Endothelial cell of umbilical vein (primary cell): ENCODE measurements at regions not wholly inside any gene's neighbourhood (a gene's known extent, or its start where the extent isn't known, plus 50 kb on each side); places are given as distances from the start of the nearest gene placed in this dataset.

Experiments used
- BruUV-seq: library from RNA; stranded (reverse); fragments of 400-500 nt; replicated peaks from 2 replicates; lab custom pipeline; 2021; lab: Mats Ljungman, UMichigan
- CTCF ChIA-PET: fragments of 300-600, 350-600 bp; sonication (Branson Sonifier 250); formaldehyde crosslinking; loops from one replicate; lab custom pipeline; 2021; ENCODE audit warnings: antibody characterized with exemption, inconsistent platforms; lab: Charles Lee
- POLR2A ChIA-PET: fragments of 300-600, 350-600 bp; sonication (Branson Sonifier 250); formaldehyde crosslinking; loops from one replicate; lab custom pipeline; 2021; ENCODE audit warnings: antibody characterized with exemption, inconsistent platforms; lab: Charles Lee
- DNase-seq: peaks from one replicate; pipeline ENCODE4 v3.0.0-alpha.2; 2011; ENCODE audit warnings: low read depth, low spot score
- FAIRE-seq: peaks from 2 replicates; lab custom pipeline; 2011; peaks lifted over from hg19 to GRCh38; lab: Jason Lieb, UNC
- H2AFZ ChIP-seq: 2 replicates; pipeline ENCODE4 v1.6.0; 2012; ENCODE audit warnings: low read depth, low read length, control low read depth, inconsistent platforms
- H3K27ac ChIP-seq: 2 replicates; pipeline ENCODE4 v1.5.1; 2011; ENCODE audit warnings: low read depth, mild to moderate bottlenecking, control low read depth, low read length, moderate library complexity; ENCODE audit not compliant: insufficient read depth
- H3K27me3 ChIP-seq, 2 experiments: 2 replicates each; pipeline versions ENCODE4 v1.6.0 to v1.6.1; 2011; ENCODE audit warnings: low read length in 2 of 2, mixed read lengths in 1 of 2; ENCODE audit not compliant: control insufficient read depth in 2 of 2, insufficient read depth in 2 of 2
- H3K36me3 ChIP-seq, 2 experiments: 2 replicates in 1 of 2; 3 replicates in 1 of 2; pipeline ENCODE4 v1.5.1; 2011; ENCODE audit warnings: low read length in 2 of 2, mild to moderate bottlenecking in 1 of 2, moderate library complexity in 1 of 2; ENCODE audit not compliant: control insufficient read depth in 2 of 2, insufficient read depth in 2 of 2; ENCODE audit errors: extremely low read depth in 1 of 2
- H3K4me1 ChIP-seq: 3 replicates; pipeline ENCODE4 v1.5.1; 2011; ENCODE audit warnings: mild to moderate bottlenecking, low read length; ENCODE audit not compliant: control insufficient read depth, insufficient read depth; ENCODE audit errors: extremely low read depth
- H3K4me2 ChIP-seq: 2 replicates; pipeline ENCODE4 v1.6.1; 2011; ENCODE audit warnings: low read length, control low read depth, mixed read lengths; ENCODE audit not compliant: insufficient read depth
- H3K4me3 ChIP-seq, 3 experiments: fragments of 200-600 bp in 1 of 3; sonication (generic), shearing (Covaris generic) in 1 of 3; replicated peaks in 1 of 3; 2 replicates each; pipeline ENCODE4 v1.5.1; 2011 to 2016; ENCODE audit warnings: control low read depth in 3 of 3, low read length in 3 of 3, mild to moderate bottlenecking in 2 of 3, inconsistent platforms in 1 of 3, low read depth in 1 of 3, moderate library complexity in 1 of 3; ENCODE audit not compliant: insufficient read depth in 1 of 3
- H3K79me2 ChIP-seq: 2 replicates; pipeline ENCODE4 v1.6.0; 2012; ENCODE audit warnings: low read length, inconsistent platforms; ENCODE audit not compliant: control insufficient read depth, insufficient read depth
- H3K9ac ChIP-seq: replicated peaks from 2 replicates; pipeline ENCODE3; 2011; ENCODE audit warnings: low read length, control low read depth; ENCODE audit not compliant: insufficient read depth; ENCODE audit errors: extremely low read depth
- H3K9me1 ChIP-seq: replicated peaks from 3 replicates; pipeline ENCODE4 v1.6.0; 2011; ENCODE audit warnings: mild to moderate bottlenecking, low read length; ENCODE audit not compliant: control insufficient read depth, insufficient read depth; ENCODE audit errors: extremely low read depth
- H3K9me3 ChIP-seq: replicated peaks from 2 replicates; pipeline ENCODE4 v1.5.1; 2012; ENCODE audit warnings: low read length, inconsistent platforms; ENCODE audit not compliant: control insufficient read depth, insufficient read depth
- H4K20me1 ChIP-seq: replicated peaks from 2 replicates; pipeline ENCODE3; 2011; ENCODE audit warnings: mild to moderate bottlenecking, low read length; ENCODE audit not compliant: control insufficient read depth, insufficient read depth; ENCODE audit errors: extremely low read depth
- EZH2 ChIP-seq: IDR thresholded peaks from 2 replicates; pipeline ENCODE4 v1.6.1; 2012; ENCODE audit warnings: borderline replicate concordance, low read depth, mild to moderate bottlenecking, moderate library complexity, low read length, inconsistent platforms; ENCODE audit not compliant: severe bottlenecking
- FOS ChIP-seq: IDR thresholded peaks from 2 replicates; pipeline ENCODE4 v1.6.1; 2011; ENCODE audit warnings: mild to moderate bottlenecking, low read length, moderate library complexity, borderline replicate concordance; ENCODE audit not compliant: insufficient read depth
- GATA2 ChIP-seq: IDR thresholded peaks from 2 replicates; pipeline ENCODE4 v1.7.0; 2011; ENCODE audit warnings: low read depth, mild to moderate bottlenecking, moderate library complexity, mixed read lengths, low read length; ENCODE audit not compliant: insufficient read length, insufficient read depth
- JUN ChIP-seq: IDR thresholded peaks from 2 replicates; pipeline ENCODE4 v1.6.1; 2011; ENCODE audit warnings: borderline replicate concordance, low read depth; ENCODE audit not compliant: insufficient read length, insufficient read depth
- MAX ChIP-seq: IDR thresholded peaks from 2 replicates; pipeline ENCODE4 v1.6.1; 2011; ENCODE audit not compliant: insufficient read depth, insufficient read length
- MYC ChIP-seq: IDR thresholded peaks from one replicate; pipeline ENCODE4 v1.6.1; 2011; ENCODE audit warnings: mild to moderate bottlenecking, low read depth, low read length
- POLR2A ChIP-seq: IDR thresholded peaks from 2 replicates; pipeline ENCODE4 v1.6.1; 2012; ENCODE audit warnings: low read depth, mild to moderate bottlenecking, control low read depth, low read length
- POLR2AphosphoS5 ChIP-seq: IDR thresholded peaks from 2 replicates; pipeline ENCODE4 v1.6.1; 2012; ENCODE audit warnings: low read depth, mild to moderate bottlenecking, control low read depth, low read length, moderate library complexity; ENCODE audit not compliant: insufficient read depth
- dilution Hi-C: fragments of 300-500 bp; cut with MboI; formaldehyde crosslinking; loops from one replicate; pipeline ENCODE4 v1.15.0; 2019; ENCODE audit warnings: low sequenced_read_pairs; ENCODE audit not compliant: extremely low pct_ligation_motif_present
- intact Hi-C: fragments of 100-400 bp; cut with micrococcal nuclease; formaldehyde crosslinking; loops from one replicate; pipeline ENCODE4 v1.10.0; 2022
- TF ChIP-seq, protein P1 (sequence below), 2 donors: IDR thresholded peaks; 1 replicate in 1 of 2; 2 replicates in 1 of 2; pipeline ENCODE4 v1.5.1; 2011; ENCODE audit warnings: low read length in 2 of 2, mild to moderate bottlenecking in 2 of 2, moderate library complexity in 2 of 2, control low read depth in 1 of 2, inconsistent platforms in 1 of 2, low read depth in 1 of 2; ENCODE audit not compliant: insufficient read depth in 1 of 2; ENCODE audit errors: extremely low read depth in 1 of 2

DNA sequence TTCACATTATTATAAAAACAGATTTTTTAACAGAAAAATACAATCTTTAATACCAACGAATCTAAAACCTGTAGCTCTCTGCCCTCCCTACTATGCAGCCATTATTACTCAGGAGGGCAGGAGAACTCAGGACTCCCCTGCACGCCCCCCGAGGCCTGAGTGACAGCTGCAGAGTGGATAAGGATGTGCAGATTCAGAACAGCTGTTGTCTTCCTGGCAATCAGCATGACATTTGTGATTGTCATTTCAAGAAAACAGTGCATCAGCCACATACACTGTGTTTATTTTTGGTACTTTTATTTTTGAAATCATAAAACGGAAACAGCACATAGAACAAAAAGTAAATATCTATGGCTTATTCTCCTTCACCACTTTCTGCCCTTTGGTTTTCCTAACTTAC is 450.8 kb downstream of the OCA2 start:
- Histone ChIP-seq H2AFZ (no peak overlapping the region), H3K9ac (no peak overlapping the region), H3K4me1 (no peaks in the 10 kb centered on the region), H3K4me3 (no peak overlapping the region), H3K79me2 (no peaks in the 10 kb centered on the region), H3K9me1 (no peaks in the 10 kb centered on the region), H3K4me2 (no peak overlapping the region), H3K36me3 (no peaks in the 10 kb centered on the region), H3K9me3 (no peaks in the 10 kb centered on the region), H3K27me3 (no peaks in the 10 kb centered on the region), H3K27ac (no peak overlapping the region), H4K20me1 (no peaks in the 10 kb centered on the region)
- intact Hi-C loops (no loop called here), dilution Hi-C loops (no loop called here)
- CTCF ChIA-PET, result no interaction called here
- no peak for DNase-seq
- POLR2A ChIA-PET, result no interaction called here
- TF ChIP-seq POLR2A (no peak), POLR2AphosphoS5 (no peak), EZH2 (no peak), JUN (no peak)
- TF ChIP-seq, protein P1, sequence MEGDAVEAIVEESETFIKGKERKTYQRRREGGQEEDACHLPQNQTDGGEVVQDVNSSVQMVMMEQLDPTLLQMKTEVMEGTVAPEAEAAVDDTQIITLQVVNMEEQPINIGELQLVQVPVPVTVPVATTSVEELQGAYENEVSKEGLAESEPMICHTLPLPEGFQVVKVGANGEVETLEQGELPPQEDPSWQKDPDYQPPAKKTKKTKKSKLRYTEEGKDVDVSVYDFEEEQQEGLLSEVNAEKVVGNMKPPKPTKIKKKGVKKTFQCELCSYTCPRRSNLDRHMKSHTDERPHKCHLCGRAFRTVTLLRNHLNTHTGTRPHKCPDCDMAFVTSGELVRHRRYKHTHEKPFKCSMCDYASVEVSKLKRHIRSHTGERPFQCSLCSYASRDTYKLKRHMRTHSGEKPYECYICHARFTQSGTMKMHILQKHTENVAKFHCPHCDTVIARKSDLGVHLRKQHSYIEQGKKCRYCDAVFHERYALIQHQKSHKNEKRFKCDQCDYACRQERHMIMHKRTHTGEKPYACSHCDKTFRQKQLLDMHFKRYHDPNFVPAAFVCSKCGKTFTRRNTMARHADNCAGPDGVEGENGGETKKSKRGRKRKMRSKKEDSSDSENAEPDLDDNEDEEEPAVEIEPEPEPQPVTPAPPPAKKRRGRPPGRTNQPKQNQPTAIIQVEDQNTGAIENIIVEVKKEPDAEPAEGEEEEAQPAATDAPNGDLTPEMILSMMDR (IDR thresholded peaks at IDR 0.05; ENCODE audit: extremely low read depth in 1 of 2, insufficient read depth in 1 of 2, low read depth in 1 of 2, low read length in 2 of 2), result no peak
- FAIRE-seq, result no peak
- BruUV-seq, result no TSS peak

- dilution Hi-C loops (no loop called here), intact Hi-C loops (no loop called here)
- H3K4me3 ChIP-seq, result no peak overlapping the region
- H3K9me3 ChIP-seq, result no peaks in the 10 kb centered on the region
- no peaks in the 10 kb centered on the region for H3K4me1 ChIP-seq
- no TSS peak for BruUV-seq
- H3K27ac ChIP-seq, result no peak overlapping the region
- FAIRE-seq, result no peak
- no peak overlapping the region for H3K9ac ChIP-seq
- H3K9me1 ChIP-seq, result no peaks in the 10 kb centered on the region
- H3K27me3 ChIP-seq, result no peaks in the 10 kb centered on the region
- no peak overlapping the region for H2AFZ ChIP-seq
- H4K20me1 ChIP-seq, result no peaks in the 10 kb centered on the region
- H3K4me2 ChIP-seq, result no peak overlapping the region
- CTCF ChIA-PET, result no interaction called here
- no peak for DNase-seq
- no peaks in the 10 kb centered on the region for H3K36me3 ChIP-seq
- no peaks in the 10 kb centered on the region for H3K79me2 ChIP-seq
- POLR2A ChIA-PET, result no interaction called here
- no peak for TF ChIP-seq POLR2A
- TF ChIP-seq EZH2, result no peak
- TF ChIP-seq GATA2, result no peak
- TF ChIP-seq MAX, result no peak
- TF ChIP-seq, protein P1 (IDR thresholded peaks at IDR 0.05; ENCODE audit: extremely low read depth in 1 of 2, insufficient read depth in 1 of 2, low read depth in 1 of 2, low read length in 2 of 2), result no peak
- TF ChIP-seq MYC, result no peak
- TF ChIP-seq FOS, result no peak
- TF ChIP-seq POLR2AphosphoS5, result no peak
- TF ChIP-seq JUN, result no peak
Measured at GRCh38 chr15:27646531-27646930, 452.6 kb downstream of the OCA2 start.
